ENCODE measurements at regions not wholly inside any gene's neighbourhood (a gene's known extent, or its start where the extent isn't known, plus 50 kb on each side); places are given as distances from the start of the nearest gene placed in this dataset.

- TF ChIP-seq ZKSCAN8 (CRISPR knock-in tag; IDR thresholded peaks at IDR 0.05; ENCODE audit: borderline replicate concordance) (no peak), POLR2AphosphoS2 (IDR thresholded peaks at IDR 0.05; ENCODE audit: low read depth, low read length) (no peak), IKZF1 (IDR thresholded peaks at IDR 0.05) (no peak), GATAD1 (CRISPR knock-in tag; IDR thresholded peaks at IDR 0.05) (no peak), KAT2B (IDR thresholded peaks at IDR 0.05; ENCODE audit: borderline replicate concordance, low read depth, low read length) (no peak), ZBTB2 (CRISPR knock-in tag; IDR thresholded peaks at IDR 0.05; ENCODE audit: low read depth) (no peak), TBP (CRISPR knock-in tag; IDR thresholded peaks at IDR 0.05) (no peak), FUBP1 (CRISPR knock-in tag; IDR thresholded peaks at IDR 0.05; ENCODE audit: borderline replicate concordance) (no peak), ZSCAN30 (CRISPR knock-in tag; IDR thresholded peaks at IDR 0.05) (no peak), GTF2F1 (IDR thresholded peaks at IDR 0.05; ENCODE audit: low read length) (no peak)
These were observed 58.3 kb upstream of the GADL1 start for GRCh38 chr3:30952786-30953185.

Measured in HepG2 (cell line).